NCI-H82 treated with DMSO at 0.1 percent for 48 hours (cell line): ENCODE measurements at regions not wholly inside any gene's neighbourhood (a gene's known extent, or its start where the extent isn't known, plus 50 kb on each side); places are given as distances from the start of the nearest gene placed in this dataset.
"Not testable (repeated sequence)": the region's sequence is repeated elsewhere in the genome, so short reads cannot be mapped to it uniquely, and the experiment has no call there.

Experiments
- DNase-seq: peaks from one replicate; lab custom pipeline; 2025; ENCODE audit not compliant: unreplicated experiment; lab: John Stamatoyannopoulos, UW

DNA sequence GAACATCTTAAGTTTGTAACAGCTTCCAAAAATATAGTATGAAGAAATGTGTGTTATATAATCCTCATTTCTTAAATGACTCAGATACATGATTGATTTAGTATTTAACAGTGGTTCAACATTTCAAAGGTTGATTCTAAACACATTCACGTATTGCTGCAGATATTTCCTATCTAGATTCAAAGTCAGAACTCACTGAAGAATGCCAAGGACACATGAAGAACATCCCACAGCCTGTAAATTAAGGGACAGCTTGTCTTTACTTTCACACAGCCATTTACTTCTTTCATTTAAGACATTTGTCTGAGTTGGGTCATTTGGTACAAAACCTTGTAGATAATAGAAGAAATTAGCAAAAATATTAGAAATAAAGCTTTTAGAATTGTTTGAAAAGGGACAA lies 66.9 kb upstream of the CPSF6 start:
- DNase-seq, result no peak

DNA sequence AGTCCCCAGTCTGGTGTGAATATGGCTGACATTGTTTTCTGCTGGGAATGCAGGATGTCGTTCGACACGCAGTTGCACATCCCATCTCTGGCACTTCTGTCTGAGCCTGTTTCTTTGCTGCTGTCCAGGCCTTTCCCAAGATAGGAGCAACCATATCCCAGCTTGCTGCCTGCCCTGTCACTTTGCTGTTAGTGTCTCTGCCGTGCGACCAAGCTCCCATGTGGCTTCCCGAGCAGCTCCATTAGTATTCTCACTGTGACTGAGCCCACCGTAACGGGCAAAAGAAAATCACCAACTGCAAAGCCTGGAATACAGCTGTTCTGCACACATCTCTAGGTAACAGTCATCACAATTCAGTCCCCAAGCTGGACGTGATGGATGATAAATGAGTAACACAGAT lies 66.0 kb upstream of the CPSF6 start:
- DNase-seq, result no peak

DNA sequence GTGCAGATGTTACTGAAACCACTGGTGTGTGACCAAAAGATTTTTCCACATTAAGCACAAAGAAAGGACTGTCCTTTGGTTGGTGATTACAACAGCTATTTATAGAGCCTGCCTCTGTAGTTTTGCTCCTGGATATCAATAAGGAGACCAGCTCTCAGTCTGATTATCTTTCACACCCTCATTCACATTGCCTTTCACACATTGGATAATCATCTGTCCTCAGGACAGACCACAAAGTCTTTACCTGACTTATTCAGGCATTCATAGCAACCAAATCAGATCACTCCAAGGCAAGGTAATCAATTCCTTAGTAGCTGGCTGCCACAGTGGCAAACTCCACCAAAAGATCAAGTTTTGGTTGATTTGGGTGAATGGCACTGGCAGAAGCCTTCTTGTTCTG lies 59.6 kb upstream of the CPSF6 start:
- no peak for DNase-seq

DNA sequence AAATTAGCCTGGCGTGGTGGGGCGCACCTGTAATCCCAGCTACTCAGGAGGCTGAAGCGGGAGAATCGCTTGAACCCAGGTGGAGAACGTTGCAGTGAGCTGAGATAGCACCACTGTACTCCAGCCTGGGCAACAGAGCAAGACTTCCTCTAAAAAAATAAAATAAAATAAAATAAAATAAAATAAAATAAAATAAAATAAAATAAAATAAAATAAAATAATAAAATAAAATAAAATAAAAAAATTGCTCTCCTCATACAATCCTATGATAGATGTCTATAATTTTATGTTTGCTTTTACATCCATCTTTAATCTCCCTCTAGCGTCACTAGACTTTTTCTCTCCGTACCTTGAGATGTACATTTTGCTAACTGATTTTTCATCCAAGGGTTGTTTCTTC lies 51.8 kb upstream of the CPSF6 start:
- not testable (repeated sequence) for DNase-seq

DNA sequence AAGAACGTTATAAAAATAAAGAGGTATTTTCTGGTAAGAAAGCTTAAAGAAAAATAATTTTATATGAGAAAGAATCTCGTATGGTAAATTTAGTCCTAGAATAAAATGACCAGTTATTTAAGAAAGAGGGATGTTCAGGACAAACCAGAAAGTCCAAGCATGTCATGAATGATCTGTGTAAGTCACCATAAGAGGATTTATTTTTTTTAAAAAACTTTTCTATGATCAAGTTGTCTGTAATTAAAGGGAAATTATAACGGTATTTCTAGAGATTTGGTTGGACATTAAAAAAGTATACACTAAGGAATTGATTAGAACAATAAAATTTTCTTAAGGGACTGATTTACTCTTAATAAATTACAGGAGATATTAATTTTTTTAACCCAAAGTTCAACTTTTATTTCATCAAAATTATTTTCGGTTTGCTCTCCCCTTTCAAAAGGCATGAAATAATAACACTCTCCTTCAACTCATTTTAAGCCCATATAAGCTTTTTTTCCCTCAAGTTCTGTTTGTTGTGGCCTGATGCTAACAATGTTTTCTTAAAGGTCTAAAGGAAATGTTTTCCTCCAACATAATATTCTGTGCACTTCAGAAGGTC lies 49.9 kb upstream of the CPSF6 start:
- no peak for DNase-seq
